Ascending aorta (tissue), 2 donors: ENCODE measurements at regions not wholly inside any gene's neighbourhood (a gene's known extent, or its start where the extent isn't known, plus 50 kb on each side); places are given as distances from the start of the nearest gene placed in this dataset.

Experiments
- DNase-seq, 2 donors: peaks; one replicate each; pipeline ENCODE4 v3.0.0-alpha.2; 2019; ENCODE audit warnings: low spot score in 2 of 2
- H3K27ac ChIP-seq, 2 donors: fragments of 200-600 bp; sonication (generic); one replicate each; pipeline ENCODE4 v1.5.1; 2016 to 2017; ENCODE audit warnings: mild to moderate bottlenecking in 1 of 2
- H3K27me3 ChIP-seq: fragments of 200-600 bp; sonication (generic); one replicate; pipeline ENCODE4 v1.5.1; 2017
- H3K36me3 ChIP-seq, 2 donors: fragments of 200-600 bp; sonication (generic); one replicate each; pipeline ENCODE4 v1.5.1; 2016
- H3K4me1 ChIP-seq, 2 donors: fragments of 200-600 bp; sonication (generic); one replicate each; pipeline ENCODE4 v1.5.1; 2016 to 2017; ENCODE audit warnings: mild to moderate bottlenecking in 1 of 2
- H3K4me3 ChIP-seq, 2 donors: fragments of 200-600 bp; sonication (generic); one replicate each; pipeline ENCODE4 v1.5.1; 2016 to 2017; ENCODE audit warnings: mild to moderate bottlenecking in 1 of 2
- H3K9me3 ChIP-seq, 2 donors: fragments of 200-600 bp; sonication (generic); one replicate each; pipeline ENCODE4 v1.5.1; 2016
- intact Hi-C: fragments of 100-400 bp; cut with DNase I; formaldehyde crosslinking; loops from one replicate; pipeline ENCODE4 v1.15.1; 2023
- TF ChIP-seq, protein P1 (sequence below), 3 experiments: fragments of 200-600 bp in 2 of 3; fragments of 450-650 bp in 1 of 3; sonication (generic) in 2 of 3; IDR thresholded peaks; one replicate each; pipeline ENCODE4 v1.5.1; 2016 to 2019; ENCODE audit warnings: antibody characterized with exemption in 3 of 3, mild to moderate bottlenecking in 1 of 3, moderate library complexity in 1 of 3

DNA sequence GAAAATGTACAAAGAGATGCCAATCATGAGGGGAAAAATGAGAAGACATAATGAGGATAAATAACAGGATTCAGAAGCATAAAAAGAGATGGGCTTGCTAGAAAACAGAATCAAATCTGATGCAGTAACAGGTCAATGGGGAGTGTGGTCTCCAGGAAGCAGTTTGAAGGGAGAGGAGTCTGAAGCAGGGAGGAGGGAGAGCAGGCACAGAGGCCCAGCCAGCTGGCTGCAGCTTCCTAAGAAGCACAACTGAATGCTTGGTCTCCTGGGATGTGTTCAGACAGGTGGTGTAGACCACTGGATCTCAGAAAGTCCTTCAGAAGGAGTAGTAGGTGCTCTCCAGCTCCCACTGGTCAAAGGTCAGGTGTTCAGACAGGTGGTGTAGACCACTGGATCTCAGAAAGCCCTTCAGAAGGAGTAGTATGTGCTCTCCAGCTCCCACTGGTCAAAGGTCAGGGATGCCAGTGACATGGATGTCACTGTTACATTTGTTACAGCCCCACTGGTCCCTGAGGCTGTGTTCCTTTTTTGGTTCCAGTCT, 68.3 kb upstream of the UBAC2 start:
- DNase-seq: no peak
- TF ChIP-seq, protein P1, sequence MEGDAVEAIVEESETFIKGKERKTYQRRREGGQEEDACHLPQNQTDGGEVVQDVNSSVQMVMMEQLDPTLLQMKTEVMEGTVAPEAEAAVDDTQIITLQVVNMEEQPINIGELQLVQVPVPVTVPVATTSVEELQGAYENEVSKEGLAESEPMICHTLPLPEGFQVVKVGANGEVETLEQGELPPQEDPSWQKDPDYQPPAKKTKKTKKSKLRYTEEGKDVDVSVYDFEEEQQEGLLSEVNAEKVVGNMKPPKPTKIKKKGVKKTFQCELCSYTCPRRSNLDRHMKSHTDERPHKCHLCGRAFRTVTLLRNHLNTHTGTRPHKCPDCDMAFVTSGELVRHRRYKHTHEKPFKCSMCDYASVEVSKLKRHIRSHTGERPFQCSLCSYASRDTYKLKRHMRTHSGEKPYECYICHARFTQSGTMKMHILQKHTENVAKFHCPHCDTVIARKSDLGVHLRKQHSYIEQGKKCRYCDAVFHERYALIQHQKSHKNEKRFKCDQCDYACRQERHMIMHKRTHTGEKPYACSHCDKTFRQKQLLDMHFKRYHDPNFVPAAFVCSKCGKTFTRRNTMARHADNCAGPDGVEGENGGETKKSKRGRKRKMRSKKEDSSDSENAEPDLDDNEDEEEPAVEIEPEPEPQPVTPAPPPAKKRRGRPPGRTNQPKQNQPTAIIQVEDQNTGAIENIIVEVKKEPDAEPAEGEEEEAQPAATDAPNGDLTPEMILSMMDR (IDR thresholded peaks at IDR 0.05): no peak
- no peak overlapping the region for H3K4me3 ChIP-seq
- no peaks in the 10 kb centered on the region for H3K4me1 ChIP-seq
- intact Hi-C loops: no loop called here
- no peaks in the 10 kb centered on the region for H3K27me3 ChIP-seq
- no peaks in the 10 kb centered on the region for H3K9me3 ChIP-seq
- no peaks in the 10 kb centered on the region for H3K36me3 ChIP-seq
- H3K27ac ChIP-seq: no peak overlapping the region

DNA sequence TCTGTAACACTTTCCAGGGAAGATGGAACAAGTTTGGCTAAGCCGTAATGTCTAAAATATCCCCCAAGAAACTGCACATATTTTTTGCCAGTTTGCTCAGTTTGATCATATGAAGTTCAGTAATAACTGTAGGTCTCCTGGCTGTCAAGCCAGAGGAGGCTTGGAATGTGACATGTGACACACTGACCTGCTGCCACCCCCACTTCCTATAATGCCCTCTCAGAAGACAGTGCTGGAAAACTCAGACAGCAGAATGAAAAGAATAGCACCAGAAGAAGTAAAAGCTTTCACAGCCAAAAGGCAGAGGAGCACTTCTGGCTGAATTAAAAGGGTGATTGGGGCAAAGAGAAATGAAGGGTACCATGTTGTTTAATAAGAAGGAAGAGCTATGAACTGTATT, 67.4 kb upstream of the UBAC2 start:
- H3K27me3 ChIP-seq: no peaks in the 10 kb centered on the region
- TF ChIP-seq, protein P1 (IDR thresholded peaks at IDR 0.05): no peak
- intact Hi-C loops: no loop called here
- H3K36me3 ChIP-seq: no peaks in the 10 kb centered on the region
- no peak for DNase-seq
- H3K9me3 ChIP-seq: no peaks in the 10 kb centered on the region
- H3K4me3 ChIP-seq: no peak overlapping the region
- H3K27ac ChIP-seq: no peak overlapping the region
- no peaks in the 10 kb centered on the region for H3K4me1 ChIP-seq

DNA sequence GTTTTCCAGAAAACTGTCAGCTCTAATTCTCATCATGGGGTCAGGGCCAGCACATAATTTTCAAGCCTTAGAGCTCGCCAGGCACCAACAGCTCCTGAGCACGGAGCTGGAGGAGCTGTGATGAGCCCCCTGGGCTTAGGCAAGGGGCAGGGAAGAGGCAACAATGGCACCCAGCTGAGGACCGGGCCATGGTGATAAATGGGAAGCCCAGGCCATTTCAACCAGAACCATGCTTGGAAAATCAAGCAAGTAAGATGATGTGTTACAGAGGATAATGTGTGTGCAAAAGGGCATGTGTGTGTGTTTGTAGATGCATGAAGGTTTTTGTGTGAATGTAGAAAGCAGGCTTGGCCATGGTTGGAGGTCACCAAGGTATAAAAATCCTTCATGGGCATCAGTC, 66.8 kb upstream of the UBAC2 start:
- intact Hi-C loops: no loop called here
- Histone ChIP-seq H3K9me3 (no peaks in the 10 kb centered on the region), H3K27ac (no peak overlapping the region), H3K36me3 (no peaks in the 10 kb centered on the region), H3K27me3 (no peaks in the 10 kb centered on the region), H3K4me1 (no peaks in the 10 kb centered on the region), H3K4me3 (no peak overlapping the region)
- TF ChIP-seq, protein P1 (IDR thresholded peaks at IDR 0.05): no peak
- no peak for DNase-seq

DNA sequence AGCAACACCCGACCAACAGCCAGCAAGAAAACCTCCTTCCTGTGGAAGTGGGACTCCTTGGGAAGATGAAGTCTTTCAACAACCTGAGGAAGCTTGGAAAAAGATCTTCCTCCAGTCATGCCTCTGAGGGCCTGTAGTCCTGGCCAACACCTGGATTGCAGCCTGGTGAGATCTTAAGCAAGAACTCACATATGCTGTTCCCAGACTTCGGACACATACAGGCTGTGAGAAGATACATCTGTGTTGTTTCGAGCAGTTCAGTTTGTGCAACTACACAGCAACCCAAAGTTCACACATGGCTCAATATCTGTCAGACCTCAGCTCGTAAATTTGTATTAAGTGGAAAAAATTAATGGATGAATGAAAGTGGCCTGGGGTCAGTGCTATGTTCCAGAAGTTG, 65.1 kb upstream of the UBAC2 start:
- DNase-seq: no peak
- H3K27me3 ChIP-seq: no peaks in the 10 kb centered on the region
- no peaks in the 10 kb centered on the region for H3K4me1 ChIP-seq
- no peaks in the 10 kb centered on the region for H3K9me3 ChIP-seq
- H3K36me3 ChIP-seq: no peaks in the 10 kb centered on the region
- H3K4me3 ChIP-seq: no peak overlapping the region
- intact Hi-C loops: no loop called here
- no peak overlapping the region for H3K27ac ChIP-seq
- TF ChIP-seq, protein P1 (IDR thresholded peaks at IDR 0.05): no peak

- Histone ChIP-seq H3K27ac (no peak overlapping the region), H3K9me3 (peaks cover 0 to 8% of the 10 kb centered on the region in 2 donors), H3K4me1 (no peaks in the 10 kb centered on the region), H3K36me3 (no peaks in the 10 kb centered on the region), H3K27me3 (no peaks in the 10 kb centered on the region), H3K4me3 (no peak overlapping the region)
- no peak for DNase-seq
- TF ChIP-seq, protein P1 (IDR thresholded peaks at IDR 0.05): no peak
- intact Hi-C loops: no loop called here
Measured at GRCh38 chr13:99136427-99136954, 64.2 kb upstream of the UBAC2 start.

- no peaks in the 10 kb centered on the region for H3K4me1 ChIP-seq
- no peaks in the 10 kb centered on the region for H3K36me3 ChIP-seq
- intact Hi-C loops: no loop called here
- peaks cover 0 to 8% of the 10 kb centered on the region in 2 donors for H3K9me3 ChIP-seq
- H3K4me3 ChIP-seq: no peak overlapping the region
- no peak overlapping the region for H3K27ac ChIP-seq
- TF ChIP-seq, protein P1 (IDR thresholded peaks at IDR 0.05): no peak
- H3K27me3 ChIP-seq: no peaks in the 10 kb centered on the region
- DNase-seq: no peak
Measured at GRCh38 chr13:99140831-99141230, 59.8 kb upstream of the UBAC2 start.
